ENCODE measurements at regions not wholly inside any gene's neighbourhood (a gene's known extent, or its start where the extent isn't known, plus 50 kb on each side); places are given as distances from the start of the nearest gene placed in this dataset.
"Not testable (repeated sequence)": the region's sequence is repeated elsewhere in the genome, so short reads cannot be mapped to it uniquely, and the experiment has no call there.

- H3K4me1 ChIP-seq (ENCODE audit: control insufficient read depth, insufficient read depth, low read length) = no peaks in the 10 kb centered on the region
- no peak overlapping the region for H3K9ac ChIP-seq (ENCODE audit: low read length)
- H3K4me3 ChIP-seq (ENCODE audit: low read depth, low read length) = no peak overlapping the region
- no peaks in the 10 kb centered on the region for H3K9me3 ChIP-seq (ENCODE audit: control insufficient read depth, insufficient read depth, low read depth, low read length)
- H3K27ac ChIP-seq (ENCODE audit: low read depth, low read length) = no peak overlapping the region
- no peaks in the 10 kb centered on the region for H3K36me3 ChIP-seq (ENCODE audit: control insufficient read depth, insufficient read depth, low read length)
- no peaks in the 10 kb centered on the region for H3K27me3 ChIP-seq (ENCODE audit: control insufficient read depth, insufficient read depth, low read length)
Observed at GRCh38 chr1:65590279-65590678, 169.8 kb downstream of the LEPR start.

GRCh38 chr1:65593516-65593915 is 173.0 kb downstream of the LEPR start:
- no peaks in the 10 kb centered on the region for H3K9me3 ChIP-seq (ENCODE audit: control insufficient read depth, insufficient read depth, low read depth, low read length)
- H3K27ac ChIP-seq (ENCODE audit: low read depth, low read length) = no peak overlapping the region
- H3K9ac ChIP-seq (ENCODE audit: low read length) = no peak overlapping the region
- H3K4me3 ChIP-seq (ENCODE audit: low read depth, low read length) = no peak overlapping the region
- H3K27me3 ChIP-seq (ENCODE audit: control insufficient read depth, insufficient read depth, low read length) = no peaks in the 10 kb centered on the region
- no peaks in the 10 kb centered on the region for H3K36me3 ChIP-seq (ENCODE audit: control insufficient read depth, insufficient read depth, low read length)
- H3K4me1 ChIP-seq (ENCODE audit: control insufficient read depth, insufficient read depth, low read length) = no peaks in the 10 kb centered on the region

- no peaks in the 10 kb centered on the region for H3K36me3 ChIP-seq (ENCODE audit: control insufficient read depth, insufficient read depth, low read length)
- no peaks in the 10 kb centered on the region for H3K9me3 ChIP-seq (ENCODE audit: control insufficient read depth, insufficient read depth, low read depth, low read length)
- H3K4me3 ChIP-seq (ENCODE audit: low read depth, low read length) = no peak overlapping the region
- no peaks in the 10 kb centered on the region for H3K4me1 ChIP-seq (ENCODE audit: control insufficient read depth, insufficient read depth, low read length)
- H3K27ac ChIP-seq (ENCODE audit: low read depth, low read length) = no peak overlapping the region
- H3K27me3 ChIP-seq (ENCODE audit: control insufficient read depth, insufficient read depth, low read length) = no peaks in the 10 kb centered on the region
- H3K9ac ChIP-seq (ENCODE audit: low read length) = no peak overlapping the region
Observed at GRCh38 chr1:65595724-65596123, 175.3 kb downstream of the LEPR start.

GRCh38 chr1:65596768-65597167 is 176.3 kb downstream of the LEPR start:
- no peaks in the 10 kb centered on the region for H3K36me3 ChIP-seq (ENCODE audit: control insufficient read depth, insufficient read depth, low read length)
- no peaks in the 10 kb centered on the region for H3K4me1 ChIP-seq (ENCODE audit: control insufficient read depth, insufficient read depth, low read length)
- H3K27me3 ChIP-seq (ENCODE audit: control insufficient read depth, insufficient read depth, low read length) = no peaks in the 10 kb centered on the region
- no peak overlapping the region for H3K9ac ChIP-seq (ENCODE audit: low read length)
- H3K27ac ChIP-seq (ENCODE audit: low read depth, low read length) = no peak overlapping the region
- no peak overlapping the region for H3K4me3 ChIP-seq (ENCODE audit: low read depth, low read length)
- no peaks in the 10 kb centered on the region for H3K9me3 ChIP-seq (ENCODE audit: control insufficient read depth, insufficient read depth, low read depth, low read length)

DNA sequence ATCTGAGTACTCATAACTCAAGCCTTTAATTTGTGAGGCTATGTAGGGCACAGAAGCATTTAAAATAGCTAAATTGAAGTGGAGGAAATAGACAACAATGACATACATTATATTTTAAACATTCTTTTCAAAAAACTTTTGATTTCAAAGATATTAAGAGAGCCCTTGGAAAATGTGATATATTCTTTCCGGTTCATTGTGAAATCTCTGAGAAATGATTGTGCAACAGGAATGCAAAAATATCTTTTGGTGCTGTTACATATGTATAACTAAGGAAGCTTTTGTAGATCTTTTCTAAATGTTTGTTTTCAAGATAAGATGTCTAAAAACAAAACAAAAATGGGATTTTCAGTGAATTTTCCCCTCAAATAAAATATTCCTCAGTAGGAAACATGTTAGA is 185.2 kb downstream of the LEPR start:
- Histone ChIP-seq H3K9me3 (ENCODE audit: control insufficient read depth, insufficient read depth, low read depth, low read length) (no peaks in the 10 kb centered on the region), H3K36me3 (ENCODE audit: control insufficient read depth, insufficient read depth, low read length) (no peaks in the 10 kb centered on the region), H3K27ac (ENCODE audit: low read depth, low read length) (no peak overlapping the region), H3K27me3 (ENCODE audit: control insufficient read depth, insufficient read depth, low read length) (no peaks in the 10 kb centered on the region), H3K9ac (ENCODE audit: low read length) (no peak overlapping the region), H3K4me1 (ENCODE audit: control insufficient read depth, insufficient read depth, low read length) (no peaks in the 10 kb centered on the region), H3K4me3 (ENCODE audit: low read depth, low read length) (no peak overlapping the region)

- H3K4me1 ChIP-seq (ENCODE audit: control insufficient read depth, insufficient read depth, low read length) = no peaks in the 10 kb centered on the region
- H3K27me3 ChIP-seq (ENCODE audit: control insufficient read depth, insufficient read depth, low read length) = no peaks in the 10 kb centered on the region
- no peak overlapping the region for H3K4me3 ChIP-seq (ENCODE audit: low read depth, low read length)
- H3K9ac ChIP-seq (ENCODE audit: low read length) = no peak overlapping the region
- H3K36me3 ChIP-seq (ENCODE audit: control insufficient read depth, insufficient read depth, low read length) = no peaks in the 10 kb centered on the region
- H3K27ac ChIP-seq (ENCODE audit: low read depth, low read length) = no peak overlapping the region
- H3K9me3 ChIP-seq (ENCODE audit: control insufficient read depth, insufficient read depth, low read depth, low read length) = no peaks in the 10 kb centered on the region
Observed at GRCh38 chr1:65606426-65606825, 186.0 kb downstream of the LEPR start.

DNA sequence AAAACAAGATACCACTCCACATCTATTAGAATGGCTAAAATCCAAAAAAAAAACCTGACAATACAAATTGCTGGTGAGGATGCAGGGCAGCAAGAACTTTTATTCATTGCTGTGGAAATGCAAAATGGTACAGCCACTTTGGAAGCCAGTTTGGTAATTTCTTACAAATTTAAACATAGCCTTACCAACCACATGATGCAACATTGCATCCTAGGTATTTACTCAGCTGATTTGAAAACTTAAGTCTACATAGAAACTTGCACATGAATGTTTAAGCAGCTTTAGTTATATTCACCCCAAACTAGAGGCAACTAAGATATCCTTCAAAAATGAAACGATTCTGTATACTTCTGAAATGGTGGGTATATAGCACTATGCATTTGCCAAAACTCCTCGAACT is 178.8 kb upstream of the PDE4B start:
- Histone ChIP-seq H3K4me1 (ENCODE audit: control insufficient read depth, insufficient read depth, low read length) (no peaks in the 10 kb centered on the region), H3K27me3 (ENCODE audit: control insufficient read depth, insufficient read depth, low read length) (no peaks in the 10 kb centered on the region), H3K27ac (ENCODE audit: low read depth, low read length) (no peak overlapping the region), H3K36me3 (ENCODE audit: control insufficient read depth, insufficient read depth, low read length) (no peaks in the 10 kb centered on the region), H3K9ac (ENCODE audit: low read length) (no peak overlapping the region), H3K4me3 (ENCODE audit: low read depth, low read length) (no peak overlapping the region), H3K9me3 (ENCODE audit: control insufficient read depth, insufficient read depth, low read depth, low read length) (no peaks in the 10 kb centered on the region)

DNA sequence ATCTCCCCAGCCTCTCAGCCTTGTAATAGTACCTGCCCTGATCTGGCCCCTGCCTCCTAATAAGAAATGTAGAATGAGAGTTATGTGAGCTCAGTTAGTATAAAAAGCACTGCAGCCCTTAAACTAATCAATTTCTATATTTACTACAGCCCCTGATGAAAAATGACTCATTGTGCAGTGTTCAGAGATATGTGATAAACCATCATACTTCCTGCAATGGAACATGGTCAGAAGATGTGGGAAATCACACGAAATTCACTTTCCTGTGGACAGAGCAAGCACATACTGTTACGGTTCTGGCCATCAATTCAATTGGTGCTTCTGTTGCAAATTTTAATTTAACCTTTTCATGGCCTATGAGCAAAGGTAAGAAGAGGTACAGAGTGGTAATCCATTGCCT is 176.8 kb upstream of the PDE4B start:
- no peak overlapping the region for H3K4me3 ChIP-seq (ENCODE audit: low read depth, low read length)
- H3K27ac ChIP-seq (ENCODE audit: low read depth, low read length) = no peak overlapping the region
- H3K4me1 ChIP-seq (ENCODE audit: control insufficient read depth, insufficient read depth, low read length) = no peaks in the 10 kb centered on the region
- no peak overlapping the region for H3K9ac ChIP-seq (ENCODE audit: low read length)
- H3K27me3 ChIP-seq (ENCODE audit: control insufficient read depth, insufficient read depth, low read length) = no peaks in the 10 kb centered on the region
- H3K36me3 ChIP-seq (ENCODE audit: control insufficient read depth, insufficient read depth, low read length) = no peaks in the 10 kb centered on the region
- no peaks in the 10 kb centered on the region for H3K9me3 ChIP-seq (ENCODE audit: control insufficient read depth, insufficient read depth, low read depth, low read length)

DNA sequence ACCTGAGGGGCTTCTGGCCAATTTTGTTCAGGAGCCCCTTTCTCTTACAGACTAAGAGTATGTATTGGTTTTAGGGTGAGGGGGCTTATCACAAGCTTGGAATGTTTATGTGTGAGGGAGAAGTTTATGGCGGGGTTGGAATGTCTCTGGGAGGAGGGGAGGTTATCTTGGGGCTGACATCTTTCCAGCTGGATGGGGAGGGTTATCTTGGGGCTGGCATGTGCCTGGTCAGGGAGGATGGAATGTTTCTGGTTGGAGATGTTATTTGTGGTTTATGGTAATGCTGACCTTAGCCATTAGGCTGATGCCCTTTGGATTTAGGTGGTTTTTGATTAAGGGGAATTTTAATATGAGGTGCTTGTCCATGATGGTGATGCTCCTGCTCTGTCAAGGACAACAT is 171.0 kb upstream of the PDE4B start:
- H3K4me3 ChIP-seq (ENCODE audit: low read depth, low read length); H3K27me3 ChIP-seq (ENCODE audit: control insufficient read depth, insufficient read depth, low read length); H3K9ac ChIP-seq (ENCODE audit: low read length): not testable (repeated sequence)

DNA sequence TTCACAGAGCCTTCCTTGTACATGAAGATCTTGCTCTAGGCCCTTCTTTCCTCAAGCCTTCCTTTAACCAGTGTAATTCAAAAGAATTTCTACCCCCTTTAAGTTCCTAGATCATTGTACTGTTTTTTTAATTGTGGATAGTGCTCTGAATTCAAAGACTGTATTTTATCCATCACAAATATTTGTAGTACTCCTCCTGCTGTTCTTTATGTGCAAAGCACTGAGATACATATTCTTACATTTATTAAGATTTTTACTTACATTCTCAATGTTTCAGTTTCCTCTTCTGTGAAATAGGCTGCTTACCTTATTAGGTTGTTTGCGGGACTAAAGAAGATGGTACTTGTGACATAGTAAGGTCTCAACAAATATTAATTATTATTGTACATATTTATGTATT is 168.8 kb upstream of the PDE4B start:
- Histone ChIP-seq H3K36me3 (ENCODE audit: control insufficient read depth, insufficient read depth, low read length) (no peaks in the 10 kb centered on the region), H3K4me3 (ENCODE audit: low read depth, low read length) (no peak overlapping the region), H3K4me1 (ENCODE audit: control insufficient read depth, insufficient read depth, low read length) (no peaks in the 10 kb centered on the region; the same call in 1 of the 2 replicates), H3K27me3 (ENCODE audit: control insufficient read depth, insufficient read depth, low read length) (no peaks in the 10 kb centered on the region), H3K9me3 (ENCODE audit: control insufficient read depth, insufficient read depth, low read depth, low read length) (no peaks in the 10 kb centered on the region), H3K9ac (ENCODE audit: low read length) (no peak overlapping the region), H3K27ac (ENCODE audit: low read depth, low read length) (no peak overlapping the region)

More for the DNA sequence above, 171.0 kb upstream of the PDE4B start:
- peak overlapping the region; percentile 56; the same call in 1 of the 2 replicates for H3K27ac ChIP-seq (ENCODE audit: low read depth, low read length)
- H3K9me3 ChIP-seq (ENCODE audit: control insufficient read depth, insufficient read depth, low read depth, low read length); H3K36me3 ChIP-seq (ENCODE audit: control insufficient read depth, insufficient read depth, low read length); H3K4me1 ChIP-seq (ENCODE audit: control insufficient read depth, insufficient read depth, low read length): not testable (repeated sequence)

DNA sequence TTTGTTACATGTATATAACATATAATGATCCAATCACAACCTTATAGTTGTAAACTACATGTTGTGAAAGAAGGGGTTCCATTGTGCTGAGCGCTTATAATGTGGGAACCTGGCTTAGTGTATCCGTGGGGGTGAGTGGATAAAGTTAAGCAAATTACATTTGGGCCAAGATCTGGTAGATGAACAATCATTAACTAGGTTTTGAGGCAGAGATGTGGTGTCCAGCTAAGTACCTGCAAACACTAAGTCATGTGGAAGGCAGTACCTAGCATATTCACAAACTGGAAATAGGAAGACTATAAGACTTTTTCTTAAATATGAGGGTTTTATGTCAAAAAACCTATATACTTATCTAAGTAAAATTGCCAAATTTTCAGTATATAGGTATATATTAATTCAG is 167.2 kb upstream of the PDE4B start:
- Histone ChIP-seq H3K9ac (ENCODE audit: low read length) (no peak overlapping the region), H3K27ac (ENCODE audit: low read depth, low read length) (no peak overlapping the region), H3K27me3 (ENCODE audit: control insufficient read depth, insufficient read depth, low read length) (no peaks in the 10 kb centered on the region)

GRCh38 chr1:65626003-65626402 is 166.7 kb upstream of the PDE4B start:
- H3K9me3 ChIP-seq (ENCODE audit: control insufficient read depth, insufficient read depth, low read depth, low read length) = no peaks in the 10 kb centered on the region
- no peaks in the 10 kb centered on the region for H3K36me3 ChIP-seq (ENCODE audit: control insufficient read depth, insufficient read depth, low read length)
- H3K27ac ChIP-seq (ENCODE audit: low read depth, low read length) = no peak overlapping the region
- no peak overlapping the region for H3K4me3 ChIP-seq (ENCODE audit: low read depth, low read length)
- no peak overlapping the region for H3K9ac ChIP-seq (ENCODE audit: low read length)
- H3K4me1 ChIP-seq (ENCODE audit: control insufficient read depth, insufficient read depth, low read length) = no peaks in the 10 kb centered on the region; the same call in 1 of the 2 replicates
- no peaks in the 10 kb centered on the region for H3K27me3 ChIP-seq (ENCODE audit: control insufficient read depth, insufficient read depth, low read length)

More for the DNA sequence above, 167.2 kb upstream of the PDE4B start:
- no peaks in the 10 kb centered on the region for H3K9me3 ChIP-seq (ENCODE audit: control insufficient read depth, insufficient read depth, low read depth, low read length)
- H3K36me3 ChIP-seq (ENCODE audit: control insufficient read depth, insufficient read depth, low read length) = no peaks in the 10 kb centered on the region
- no peak overlapping the region for H3K4me3 ChIP-seq (ENCODE audit: low read depth, low read length)
- H3K4me1 ChIP-seq (ENCODE audit: control insufficient read depth, insufficient read depth, low read length) = no peaks in the 10 kb centered on the region; the same call in 1 of the 2 replicates
